HEK293 (cell line): ENCODE measurements at regions not wholly inside any gene's neighbourhood (a gene's known extent, or its start where the extent isn't known, plus 50 kb on each side); places are given as distances from the start of the nearest gene placed in this dataset.

Source experiments
- CTCF ChIA-PET: fragments of 350-600 bp; formaldehyde crosslinking; extraction: SDS; loops from one replicate; lab custom pipeline; 2021; ENCODE audit warnings: antibody characterized with exemption; lab: Yijun Ruan, JAX
- POLR2A ChIA-PET: fragments of 300-600 bp; formaldehyde crosslinking; extraction: SDS; loops from one replicate; lab custom pipeline; 2020; ENCODE audit warnings: antibody characterized with exemption, inconsistent platforms; lab: Yijun Ruan, JAX
- H3K27ac ChIP-seq: fragments of 200-500 bp; sonication (Bioruptor generic); 2 replicates; pipeline ENCODE4 v1.5.1; 2014; ENCODE audit warnings: low read depth, low read length, control low read depth, inconsistent platforms; ENCODE audit errors: extremely low read depth
- H3K36me3 ChIP-seq, 2 experiments: fragments of 200-500 bp in 1 of 2; sonication (Bioruptor generic) in 1 of 2; 1 replicate in 1 of 2; 2 replicates in 1 of 2; pipeline ENCODE4 v1.5.1; 2014 to 2017; ENCODE audit warnings: inconsistent platforms in 2 of 2, low read length in 2 of 2; ENCODE audit not compliant: control insufficient read depth in 2 of 2, insufficient read depth in 1 of 2
- H3K4me1 ChIP-seq: fragments of 200-500 bp; sonication (Bioruptor generic); 2 replicates; pipeline ENCODE4 v1.5.1; 2014; ENCODE audit warnings: mild to moderate bottlenecking, low read length, inconsistent platforms; ENCODE audit not compliant: control insufficient read depth, insufficient read depth
- H3K4me3 ChIP-seq: 2 replicates; pipeline ENCODE4 v1.5.1; 2011; ENCODE audit warnings: low read depth, mild to moderate bottlenecking, control low read depth, low read length, moderate library complexity
- H3K9me3 ChIP-seq: fragments of 200-500 bp; sonication (Bioruptor generic); 2 replicates; pipeline ENCODE4 v1.5.1; 2014; ENCODE audit warnings: low read depth, low read length, inconsistent platforms; ENCODE audit not compliant: control insufficient read depth, insufficient read depth
- KLF1 ChIP-seq: fragments of 450-650 bp; formaldehyde crosslinking; IDR thresholded peaks from 2 replicates; pipeline ENCODE4 v1.5.1; 2016; ENCODE audit warnings: missing biosample characterization, missing genetic modification characterization
- KLF8 ChIP-seq: fragments of 450-650 bp; formaldehyde crosslinking; IDR thresholded peaks from 2 replicates; pipeline ENCODE4 v1.5.1; 2016; ENCODE audit warnings: missing biosample characterization, missing genetic modification characterization
- YY1 ChIP-seq: fragments of 450-650 bp; formaldehyde crosslinking; IDR thresholded peaks from 2 replicates; pipeline ENCODE4 v1.5.1; 2018; ENCODE audit warnings: missing biosample characterization, missing genetic modification characterization
- ZBTB20 ChIP-seq: fragments of 450-650 bp; formaldehyde crosslinking; IDR thresholded peaks from 2 replicates; pipeline ENCODE4 v1.5.1; 2016; ENCODE audit warnings: missing biosample characterization, missing genetic modification characterization
- ZFHX2 ChIP-seq: fragments of 450-650 bp; formaldehyde crosslinking; conservative IDR thresholded peaks from 2 replicates; pipeline ENCODE4 v1.5.1; 2016; ENCODE audit warnings: missing biosample characterization, missing genetic modification characterization
- ZNF148 ChIP-seq: fragments of 450-650 bp; formaldehyde crosslinking; IDR thresholded peaks from 2 replicates; pipeline ENCODE4 v1.5.0; 2017; ENCODE audit warnings: missing biosample characterization, missing genetic modification characterization, borderline replicate concordance
- ZNF16 ChIP-seq: fragments of 450-650 bp; formaldehyde crosslinking; IDR thresholded peaks from 2 replicates; pipeline ENCODE4 v1.5.1; 2016; ENCODE audit warnings: low read depth, missing biosample characterization, missing genetic modification characterization
- ZNF174 ChIP-seq: fragments of 450-650 bp; formaldehyde crosslinking; IDR thresholded peaks from 2 replicates; pipeline ENCODE4 v1.5.0; 2017; ENCODE audit warnings: missing biosample characterization, mild to moderate bottlenecking, missing genetic modification characterization
- ZNF211 ChIP-seq: fragments of 450-650 bp; formaldehyde crosslinking; IDR thresholded peaks from 2 replicates; pipeline ENCODE4 v1.5.1; 2016; ENCODE audit warnings: low read depth, missing biosample characterization, missing genetic modification characterization
- ZNF223 ChIP-seq: fragments of 450-650 bp; formaldehyde crosslinking; IDR thresholded peaks from 2 replicates; pipeline ENCODE4 v1.5.1; 2016; ENCODE audit warnings: missing biosample characterization, missing genetic modification characterization
- ZNF341 ChIP-seq: fragments of 450-650 bp; formaldehyde crosslinking; IDR thresholded peaks from 2 replicates; pipeline ENCODE4; 2016; ENCODE audit warnings: low read depth, missing biosample characterization, missing genetic modification characterization
- ZNF501 ChIP-seq: fragments of 450-650 bp; formaldehyde crosslinking; IDR thresholded peaks from 2 replicates; pipeline ENCODE4 v1.5.1; 2016; ENCODE audit warnings: missing biosample characterization, missing genetic modification characterization
- ZNF571 ChIP-seq: fragments of 450-650 bp; formaldehyde crosslinking; IDR thresholded peaks from 2 replicates; pipeline ENCODE4 v1.5.0; 2017; ENCODE audit warnings: missing biosample characterization, missing genetic modification characterization
- ZNF596 ChIP-seq: fragments of 450-650 bp; IDR thresholded peaks from 2 replicates; pipeline ENCODE4 v1.5.0; 2018; ENCODE audit warnings: missing biosample characterization, mild to moderate bottlenecking, missing genetic modification characterization, moderate library complexity
- ZNF639 ChIP-seq: fragments of 450-650 bp; formaldehyde crosslinking; IDR thresholded peaks from 2 replicates; pipeline ENCODE4 v1.5.1; 2016; ENCODE audit warnings: missing biosample characterization, missing genetic modification characterization
- ZNF654 ChIP-seq: fragments of 450-650 bp; formaldehyde crosslinking; IDR thresholded peaks from 2 replicates; pipeline ENCODE4 v1.5.1; 2016; ENCODE audit warnings: low read depth, missing biosample characterization, missing genetic modification characterization
- ZNF76 ChIP-seq: fragments of 450-650 bp; formaldehyde crosslinking; IDR thresholded peaks from 2 replicates; pipeline ENCODE4; 2016; ENCODE audit warnings: low read depth, missing biosample characterization, missing genetic modification characterization, borderline replicate concordance
- ZNF843 ChIP-seq: fragments of 450-650 bp; formaldehyde crosslinking; IDR thresholded peaks from 2 replicates; pipeline ENCODE4 v1.5.1; 2016; ENCODE audit warnings: missing biosample characterization, missing genetic modification characterization
- TF ChIP-seq, protein P1 (sequence below): fragments of 450-650 bp; formaldehyde crosslinking; IDR thresholded peaks from 2 replicates; pipeline ENCODE4 v1.5.1; 2017; ENCODE audit warnings: missing biosample characterization, missing genetic modification characterization

GRCh38 chr3:3745693-3746092 is 53.5 kb upstream of the LRRN1 start:
- Histone ChIP-seq H3K4me3 (no peak overlapping the region), H3K9me3 (no peaks in the 10 kb centered on the region), H3K27ac (no peak overlapping the region), H3K4me1 (no peaks in the 10 kb centered on the region), H3K36me3 (no peaks in the 10 kb centered on the region)
- TF ChIP-seq ZNF211 (tag by site-specific recombination), result no peak
- no peak for TF ChIP-seq ZNF341
- no peak for TF ChIP-seq ZNF501
- no peak for TF ChIP-seq KLF8 (tag by site-specific recombination)
- ChIA-PET CTCF (interaction anchor here (0.6 kb wide), 1 partner anchor 77 kb away, joined by 3 read pairs; no protein-coding TSS in a partner anchor), POLR2A (no interaction called here)

GRCh38 chr3:3744826-3745225 is 54.4 kb upstream of the LRRN1 start:
- Histone ChIP-seq H3K36me3 (no peaks in the 10 kb centered on the region), H3K27ac (no peak overlapping the region), H3K4me1 (no peaks in the 10 kb centered on the region), H3K9me3 (no peaks in the 10 kb centered on the region), H3K4me3 (no peak overlapping the region)
- TF ChIP-seq ZNF596 (tag by site-specific recombination), result no peak
- no peak for TF ChIP-seq ZNF639 (tag by site-specific recombination)
- TF ChIP-seq ZNF571 (tag by site-specific recombination), result no peak
- no peak for TF ChIP-seq ZNF843
- TF ChIP-seq KLF1 (tag by site-specific recombination), result no peak
- TF ChIP-seq YY1, result no peak
- TF ChIP-seq ZFHX2 (tag by site-specific recombination), result no peak
- no peak for TF ChIP-seq ZNF148 (tag by site-specific recombination)
- TF ChIP-seq ZBTB20 (tag by site-specific recombination), result no peak
- TF ChIP-seq, protein P1, sequence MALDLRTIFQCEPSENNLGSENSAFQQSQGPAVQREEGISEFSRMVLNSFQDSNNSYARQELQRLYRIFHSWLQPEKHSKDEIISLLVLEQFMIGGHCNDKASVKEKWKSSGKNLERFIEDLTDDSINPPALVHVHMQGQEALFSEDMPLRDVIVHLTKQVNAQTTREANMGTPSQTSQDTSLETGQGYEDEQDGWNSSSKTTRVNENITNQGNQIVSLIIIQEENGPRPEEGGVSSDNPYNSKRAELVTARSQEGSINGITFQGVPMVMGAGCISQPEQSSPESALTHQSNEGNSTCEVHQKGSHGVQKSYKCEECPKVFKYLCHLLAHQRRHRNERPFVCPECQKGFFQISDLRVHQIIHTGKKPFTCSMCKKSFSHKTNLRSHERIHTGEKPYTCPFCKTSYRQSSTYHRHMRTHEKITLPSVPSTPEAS, result no peak
- TF ChIP-seq ZNF16, result no peak
- TF ChIP-seq ZNF76, result no peak
- TF ChIP-seq ZNF223 (tag by site-specific recombination), result no peak
- TF ChIP-seq ZNF654 (tag by site-specific recombination), result no peak
- CTCF ChIA-PET, result no interaction called here
- POLR2A ChIA-PET, result no interaction called here

DNA sequence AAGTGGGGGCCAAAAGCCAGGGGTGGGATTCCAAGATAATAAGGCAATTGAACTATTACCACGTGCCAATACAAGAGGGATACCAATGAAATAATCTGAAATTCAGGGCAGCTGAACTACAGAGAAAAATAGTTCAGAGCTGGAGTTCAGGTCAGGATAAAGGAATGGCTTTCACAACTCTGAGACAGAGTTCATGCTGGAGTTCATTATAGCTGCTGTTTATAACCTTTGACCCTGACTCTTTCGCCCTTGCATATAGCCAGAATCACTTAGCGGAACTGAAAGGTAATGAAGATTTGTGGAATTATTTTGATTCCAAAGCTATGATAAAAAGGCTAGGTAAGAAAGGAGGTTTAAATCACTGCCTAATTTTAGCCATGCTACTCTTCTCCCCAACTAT is 55.5 kb upstream of the LRRN1 start:
- no peaks in the 10 kb centered on the region for H3K4me1 ChIP-seq
- no peak overlapping the region for H3K27ac ChIP-seq
- no peaks in the 10 kb centered on the region for H3K36me3 ChIP-seq
- H3K9me3 ChIP-seq, result no peaks in the 10 kb centered on the region
- no peak for TF ChIP-seq ZNF174
- no peak for TF ChIP-seq ZNF571 (tag by site-specific recombination)
- no peak overlapping the region for H3K4me3 ChIP-seq
- ChIA-PET CTCF (no interaction called here), POLR2A (no interaction called here)
